ENCODE measurements at regions not wholly inside any gene's neighbourhood (a gene's known extent, or its start where the extent isn't known, plus 50 kb on each side); places are given as distances from the start of the nearest gene placed in this dataset.

DNA sequence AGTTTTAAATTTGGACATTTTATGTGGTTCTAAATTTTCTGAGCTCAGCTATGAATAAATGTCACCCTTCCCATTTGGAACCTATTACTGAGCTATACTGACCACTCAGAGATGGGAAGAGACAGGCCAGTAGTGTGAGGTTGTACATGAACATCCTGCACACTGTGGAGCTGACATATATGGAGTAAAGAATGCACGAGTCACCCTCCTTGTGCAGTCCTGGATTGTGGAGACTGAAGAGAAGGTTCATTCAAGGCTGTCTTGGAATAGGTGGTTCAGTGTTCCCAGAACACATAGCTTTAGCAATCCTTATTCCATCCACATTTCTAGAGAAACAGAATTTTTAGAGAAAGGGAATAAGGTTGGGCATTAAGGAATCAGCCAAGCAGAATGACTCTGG, 50.3 kb upstream of the OGFRL1 start:
- no peaks in the 10 kb centered on the region for H3K9me3 ChIP-seq
- DNase-seq (ENCODE audit: low spot score in 2 of 2): no peak
- H3K36me3 ChIP-seq: no peaks in the 10 kb centered on the region
- H3K27me3 ChIP-seq: no peaks in the 10 kb centered on the region
- intact Hi-C loops (cut with DNase I; ENCODE audit: low total_unique reads): no loop called here
- no peaks in the 10 kb centered on the region for H3K4me1 ChIP-seq
- TF ChIP-seq POLR2A (IDR thresholded peaks at IDR 0.05): no peak
- TF ChIP-seq, protein P1, sequence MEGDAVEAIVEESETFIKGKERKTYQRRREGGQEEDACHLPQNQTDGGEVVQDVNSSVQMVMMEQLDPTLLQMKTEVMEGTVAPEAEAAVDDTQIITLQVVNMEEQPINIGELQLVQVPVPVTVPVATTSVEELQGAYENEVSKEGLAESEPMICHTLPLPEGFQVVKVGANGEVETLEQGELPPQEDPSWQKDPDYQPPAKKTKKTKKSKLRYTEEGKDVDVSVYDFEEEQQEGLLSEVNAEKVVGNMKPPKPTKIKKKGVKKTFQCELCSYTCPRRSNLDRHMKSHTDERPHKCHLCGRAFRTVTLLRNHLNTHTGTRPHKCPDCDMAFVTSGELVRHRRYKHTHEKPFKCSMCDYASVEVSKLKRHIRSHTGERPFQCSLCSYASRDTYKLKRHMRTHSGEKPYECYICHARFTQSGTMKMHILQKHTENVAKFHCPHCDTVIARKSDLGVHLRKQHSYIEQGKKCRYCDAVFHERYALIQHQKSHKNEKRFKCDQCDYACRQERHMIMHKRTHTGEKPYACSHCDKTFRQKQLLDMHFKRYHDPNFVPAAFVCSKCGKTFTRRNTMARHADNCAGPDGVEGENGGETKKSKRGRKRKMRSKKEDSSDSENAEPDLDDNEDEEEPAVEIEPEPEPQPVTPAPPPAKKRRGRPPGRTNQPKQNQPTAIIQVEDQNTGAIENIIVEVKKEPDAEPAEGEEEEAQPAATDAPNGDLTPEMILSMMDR (IDR thresholded peaks at IDR 0.05): no peak
- TF ChIP-seq POLR2AphosphoS5 (IDR thresholded peaks at IDR 0.05): no peak
- no peak overlapping the region for H3K4me3 ChIP-seq
- H3K27ac ChIP-seq: no peak overlapping the region

All from breast epithelium (tissue), 4 donors.